Sigmoid colon (tissue), 3 donors: ENCODE measurements at regions not wholly inside any gene's neighbourhood (a gene's known extent, or its start where the extent isn't known, plus 50 kb on each side); places are given as distances from the start of the nearest gene placed in this dataset.

Experiments used
- CTCF ChIP-seq, 4 experiments: fragments of 450-650 bp in 3 of 4; fragments of 200-600 bp in 1 of 4; IDR thresholded peaks; one replicate each; pipeline ENCODE4 v1.5.1; 2016 to 2019; ENCODE audit warnings: antibody characterized with exemption in 4 of 4, mild to moderate bottlenecking in 3 of 4, moderate library complexity in 2 of 4
- POLR2A ChIP-seq, 2 donors: fragments of 450-650 bp; IDR thresholded peaks; one replicate each; pipeline ENCODE4 v1.6.1; 2016; ENCODE audit warnings: antibody characterized with exemption in 2 of 2, mild to moderate bottlenecking in 2 of 2, moderate library complexity in 2 of 2

- no peak for TF ChIP-seq CTCF (IDR thresholded peaks at IDR 0.05)
- no peak for TF ChIP-seq POLR2A (IDR thresholded peaks at IDR 0.05)
These were observed 95.0 kb upstream of the FAM20C start for GRCh38 chr7:97310-97841.
